ACC112 (cell line): ENCODE measurements at regions not wholly inside any gene's neighbourhood (a gene's known extent, or its start where the extent isn't known, plus 50 kb on each side); places are given as distances from the start of the nearest gene placed in this dataset.

ENCODE experiments used
- H2AFZ ChIP-seq: fragments of 200-600 bp; sonication (generic); one replicate; pipeline ENCODE4 v1.6.0; 2017; ENCODE audit warnings: antibody characterized with exemption, low read length; ENCODE audit not compliant: unreplicated experiment
- H3K27ac ChIP-seq: fragments of 200-600 bp; sonication (generic); 2 replicates; pipeline ENCODE4 v1.5.1; 2014; ENCODE audit warnings: low read depth, mild to moderate bottlenecking, antibody characterized with exemption, low read length, moderate library complexity
- H3K27me3 ChIP-seq: fragments of 200-600 bp; sonication (generic); 2 replicates; pipeline ENCODE4 v1.6.1; 2014; ENCODE audit warnings: mild to moderate bottlenecking, antibody characterized with exemption, low read length, moderate library complexity, mixed read lengths; ENCODE audit not compliant: insufficient read depth
- H3K36me3 ChIP-seq: fragments of 200-600 bp; sonication (generic); 2 replicates; pipeline ENCODE4 v1.6.1; 2016; ENCODE audit warnings: mild to moderate bottlenecking, antibody characterized with exemption, low read length, moderate library complexity, mixed read lengths; ENCODE audit not compliant: insufficient read depth
- H3K4me1 ChIP-seq: fragments of 200-600 bp; sonication (generic); one replicate; pipeline ENCODE4 v1.6.1; 2016; ENCODE audit warnings: low read length, mixed read lengths; ENCODE audit not compliant: insufficient read depth, unreplicated experiment, control insufficient read depth
- H3K4me3 ChIP-seq: fragments of 200-600 bp; sonication (generic); 2 replicates; pipeline ENCODE4 v1.5.1; 2014; ENCODE audit warnings: mild to moderate bottlenecking, low read depth, low read length
- H3K79me2 ChIP-seq: fragments of 200-600 bp; sonication (generic); one replicate; pipeline ENCODE4 v1.6.0; 2016; ENCODE audit warnings: low read length; ENCODE audit not compliant: control insufficient read depth, unreplicated experiment, insufficient read depth

GRCh38 chr2:221808488-221808887 lies 236.4 kb upstream of the EPHA4 start:
- H2AFZ ChIP-seq, result no peak overlapping the region
- H3K27ac ChIP-seq, result no peak overlapping the region
- no peaks in the 10 kb centered on the region for H3K27me3 ChIP-seq

GRCh38 chr2:221807706-221808105 lies 235.6 kb upstream of the EPHA4 start:
- no peak overlapping the region for H2AFZ ChIP-seq
- no peaks in the 10 kb centered on the region for H3K27me3 ChIP-seq
- H3K4me1 ChIP-seq, result no peaks in the 10 kb centered on the region
- H3K27ac ChIP-seq, result no peak overlapping the region
- H3K4me3 ChIP-seq, result no peak overlapping the region
- no peaks in the 10 kb centered on the region for H3K36me3 ChIP-seq
- no peaks in the 10 kb centered on the region for H3K79me2 ChIP-seq

More at GRCh38 chr2:221808488-221808887, 236.4 kb upstream of the EPHA4 start:
- Histone ChIP-seq H3K4me1 (no peaks in the 10 kb centered on the region), H3K79me2 (no peaks in the 10 kb centered on the region), H3K4me3 (no peak overlapping the region), H3K36me3 (no peaks in the 10 kb centered on the region)

- Histone ChIP-seq H3K4me1 (no peaks in the 10 kb centered on the region), H3K27ac (no peak overlapping the region), H3K36me3 (no peaks in the 10 kb centered on the region), H3K4me3 (no peak overlapping the region), H3K79me2 (no peaks in the 10 kb centered on the region), H2AFZ (no peak overlapping the region), H3K27me3 (no peaks in the 10 kb centered on the region)
Observed at GRCh38 chr2:221802089-221802488, 230.0 kb upstream of the EPHA4 start.

GRCh38 chr2:221792971-221793521 lies 220.9 kb upstream of the EPHA4 start:
- no peaks in the 10 kb centered on the region for H3K4me1 ChIP-seq

GRCh38 chr2:221791844-221792243 lies 219.7 kb upstream of the EPHA4 start:
- H3K27ac ChIP-seq, result no peak overlapping the region
- H3K4me3 ChIP-seq, result no peak overlapping the region
- H3K79me2 ChIP-seq, result no peaks in the 10 kb centered on the region
- no peaks in the 10 kb centered on the region for H3K36me3 ChIP-seq
- H3K27me3 ChIP-seq, result no peaks in the 10 kb centered on the region
- no peak overlapping the region for H2AFZ ChIP-seq
- no peaks in the 10 kb centered on the region for H3K4me1 ChIP-seq

More at GRCh38 chr2:221792971-221793521, 220.9 kb upstream of the EPHA4 start:
- Histone ChIP-seq H3K27ac (no peak overlapping the region), H2AFZ (peak overlapping the region; percentile 8), H3K27me3 (no peaks in the 10 kb centered on the region), H3K79me2 (no peaks in the 10 kb centered on the region), H3K36me3 (no peaks in the 10 kb centered on the region), H3K4me3 (no peak overlapping the region)

- H3K4me3 ChIP-seq, result no peak overlapping the region
- no peaks in the 10 kb centered on the region for H3K79me2 ChIP-seq
- no peaks in the 10 kb centered on the region for H3K4me1 ChIP-seq
- H3K27me3 ChIP-seq, result no peaks in the 10 kb centered on the region
- H2AFZ ChIP-seq, result no peak overlapping the region
- H3K27ac ChIP-seq, result no peak overlapping the region
- H3K36me3 ChIP-seq, result no peaks in the 10 kb centered on the region
Observed at GRCh38 chr2:221787561-221787960, 215.5 kb upstream of the EPHA4 start.

- no peak overlapping the region for H3K4me3 ChIP-seq
- H3K79me2 ChIP-seq, result no peaks in the 10 kb centered on the region
- no peaks in the 10 kb centered on the region for H3K36me3 ChIP-seq
- H2AFZ ChIP-seq, result no peak overlapping the region
- H3K27me3 ChIP-seq, result no peaks in the 10 kb centered on the region
- H3K4me1 ChIP-seq, result no peaks in the 10 kb centered on the region
- H3K27ac ChIP-seq, result no peak overlapping the region
Observed at GRCh38 chr2:221786297-221786926, 214.3 kb upstream of the EPHA4 start.

GRCh38 chr2:221780281-221780688 lies 208.2 kb upstream of the EPHA4 start:
- Histone ChIP-seq H2AFZ (peak overlapping the region; percentile 90), H3K79me2 (no peaks in the 10 kb centered on the region), H3K4me3 (no peak overlapping the region), H3K36me3 (no peaks in the 10 kb centered on the region), H3K27me3 (no peaks in the 10 kb centered on the region), H3K4me1 (peaks cover 22% of the 10 kb centered on the region), H3K27ac (peak overlapping the region; percentile 93)

GRCh38 chr2:221779614-221780067 lies 207.5 kb upstream of the EPHA4 start:
- H3K4me3 ChIP-seq, result peak overlapping the region; percentile 15; the same call in 1 of the 2 replicates
- peak overlapping the region; percentile 90 for H2AFZ ChIP-seq
- H3K36me3 ChIP-seq, result no peaks in the 10 kb centered on the region
- peaks cover 22% of the 10 kb centered on the region for H3K4me1 ChIP-seq
- H3K27ac ChIP-seq, result peak overlapping the region; percentile 93
- no peaks in the 10 kb centered on the region for H3K27me3 ChIP-seq
- H3K79me2 ChIP-seq, result no peaks in the 10 kb centered on the region

- Histone ChIP-seq H3K79me2 (no peaks in the 10 kb centered on the region), H3K27ac (no peak overlapping the region), H3K4me3 (no peak overlapping the region), H3K4me1 (peaks cover 22% of the 10 kb centered on the region), H2AFZ (no peak overlapping the region), H3K27me3 (no peaks in the 10 kb centered on the region), H3K36me3 (no peaks in the 10 kb centered on the region)
Observed at GRCh38 chr2:221778025-221778424, 205.9 kb upstream of the EPHA4 start.

- Histone ChIP-seq H3K4me1 (peaks cover 22% of the 10 kb centered on the region), H3K36me3 (no peaks in the 10 kb centered on the region), H3K79me2 (no peaks in the 10 kb centered on the region), H3K4me3 (no peak overlapping the region), H3K27ac (no peak overlapping the region), H2AFZ (no peak overlapping the region), H3K27me3 (no peaks in the 10 kb centered on the region)
Observed at GRCh38 chr2:221777119-221777518, 205.0 kb upstream of the EPHA4 start.
